IMR-90 (cell line): ENCODE measurements at regions not wholly inside any gene's neighbourhood (a gene's known extent, or its start where the extent isn't known, plus 50 kb on each side); places are given as distances from the start of the nearest gene placed in this dataset.
A peak's percentile ranks its signal among the peaks of the same experiment; 100 is the strongest.

Experiments
- ATAC-seq: fragments of 200-7000 bp; cut with Tn5 transposase; 2 replicates; pipeline ENCODE4 v1.9.1; 2020; ENCODE audit warnings: low read depth, mild to moderate bottlenecking, moderate library complexity
- BruUV-seq: library from RNA; stranded (reverse); fragments of 400-500 nt; replicated peaks from 2 replicates; lab custom pipeline; 2021; lab: Mats Ljungman, UMichigan
- CTCF ChIA-PET: fragments of 300-600 bp; formaldehyde crosslinking; extraction: SDS; loops from one replicate; lab custom pipeline; 2021; ENCODE audit warnings: antibody characterized with exemption; lab: Yijun Ruan, JAX
- POLR2A ChIA-PET: fragments of 300-600 bp; sonication (Branson Sonifier 250); formaldehyde crosslinking; loops from one replicate; lab custom pipeline; 2022; ENCODE audit warnings: antibody characterized with exemption; ENCODE audit not compliant: unreplicated experiment; lab: Charles Lee
- DNase-seq: peaks from one replicate; pipeline ENCODE4 v3.0.0; 2013
- H2AFZ ChIP-seq: replicated peaks from 2 replicates; pipeline ENCODE3; 2013; ENCODE audit warnings: low read length, mild to moderate bottlenecking; ENCODE audit not compliant: poor library complexity
- H2AK5ac ChIP-seq: 2 replicates; pipeline ENCODE4 v1.6.1; 2013; ENCODE audit warnings: low read depth, low read length, inconsistent platforms
- H2AK9ac ChIP-seq: replicated peaks from 2 replicates; pipeline ENCODE3; 2013; ENCODE audit warnings: mild to moderate bottlenecking, low read depth, low read length, moderate library complexity; ENCODE audit not compliant: poor library complexity
- H2BK120ac ChIP-seq: 2 replicates; pipeline ENCODE4 v1.6.1; 2013; ENCODE audit warnings: low read depth, low read length, inconsistent platforms
- H2BK15ac ChIP-seq: 3 replicates; pipeline ENCODE4 v1.6.1; 2013; ENCODE audit warnings: low read depth, low read length, inconsistent platforms
- H2BK20ac ChIP-seq: 2 replicates; pipeline ENCODE4 v1.6.1; 2013; ENCODE audit warnings: low read depth, mild to moderate bottlenecking, inconsistent platforms, low read length, moderate library complexity
- H2BK5ac ChIP-seq: 2 replicates; pipeline ENCODE4 v1.6.1; 2013; ENCODE audit warnings: mild to moderate bottlenecking, low read depth, low read length, inconsistent platforms; ENCODE audit not compliant: poor library complexity, severe bottlenecking
- H3K14ac ChIP-seq: replicated peaks from 2 replicates; pipeline ENCODE4 v1.6.1; 2013; ENCODE audit warnings: low read depth, low read length, inconsistent platforms
- H3K18ac ChIP-seq: 2 replicates; pipeline ENCODE4 v1.6.1; 2013; ENCODE audit warnings: low read depth, low read length, control low read depth
- H3K23ac ChIP-seq: 2 replicates; pipeline ENCODE4 v1.6.1; 2013; ENCODE audit warnings: low read depth, low read length, inconsistent platforms
- H3K27ac ChIP-seq: 2 replicates; pipeline ENCODE4 v1.5.1; 2013; ENCODE audit warnings: mild to moderate bottlenecking, control low read depth, low read length; ENCODE audit not compliant: insufficient read depth
- H3K27me3 ChIP-seq: 2 replicates; pipeline ENCODE4 v1.6.1; 2013; ENCODE audit warnings: low read length; ENCODE audit not compliant: control insufficient read depth, insufficient read depth
- H3K36me3 ChIP-seq: 2 replicates; pipeline ENCODE4 v1.6.1; 2013; ENCODE audit warnings: low read length, mixed read lengths; ENCODE audit not compliant: control insufficient read depth, insufficient read depth
- H3K4ac ChIP-seq: 2 replicates; pipeline ENCODE4 v1.6.1; 2013; ENCODE audit warnings: low read depth, low read length, inconsistent platforms
- H3K4me1 ChIP-seq: 2 replicates; pipeline ENCODE4 v1.6.1; 2013; ENCODE audit warnings: low read length, mixed read lengths; ENCODE audit not compliant: control insufficient read depth, insufficient read depth
- H3K4me2 ChIP-seq: 2 replicates; pipeline ENCODE4 v1.6.1; 2013; ENCODE audit warnings: low read depth, mild to moderate bottlenecking, control low read depth, low read length, moderate library complexity
- H3K4me3 ChIP-seq: 2 replicates; pipeline ENCODE4 v1.5.1; 2013; ENCODE audit warnings: low read depth, mild to moderate bottlenecking, control low read depth, low read length, moderate library complexity; ENCODE audit not compliant: insufficient read depth
- H3K56ac ChIP-seq: 2 replicates; pipeline ENCODE4 v1.6.1; 2013; ENCODE audit warnings: low read length, inconsistent platforms; ENCODE audit not compliant: insufficient read depth; ENCODE audit errors: extremely low read depth
- H3K79me1 ChIP-seq, 2 experiments: 2 replicates each; pipeline ENCODE4 v1.6.1; 2013; ENCODE audit warnings: low read length in 2 of 2, inconsistent platforms in 1 of 2, low read depth in 1 of 2
- H3K9ac ChIP-seq: 2 replicates; pipeline ENCODE4 v1.6.1; 2013; ENCODE audit warnings: low read depth, low read length, control low read depth
- H3K9me1 ChIP-seq: 2 replicates; pipeline ENCODE4 v1.6.1; 2013; ENCODE audit warnings: low read length, inconsistent platforms; ENCODE audit not compliant: insufficient read depth
- H3K9me3 ChIP-seq: 2 replicates; pipeline ENCODE4 v1.6.1; 2013; ENCODE audit warnings: low read length; ENCODE audit not compliant: control insufficient read depth, insufficient read depth
- H4K20me1 ChIP-seq: 2 replicates; pipeline ENCODE4 v1.6.1; 2013; ENCODE audit warnings: low read length, inconsistent platforms; ENCODE audit not compliant: insufficient read depth
- H4K5ac ChIP-seq: 2 replicates; pipeline ENCODE4 v1.6.1; 2013; ENCODE audit warnings: mild to moderate bottlenecking, low read depth, low read length, control low read depth
- H4K8ac ChIP-seq, 2 experiments: 2 replicates each; pipeline ENCODE4 v1.6.1; 2013; ENCODE audit warnings: low read depth in 2 of 2, low read length in 2 of 2, control low read depth in 1 of 2, inconsistent platforms in 1 of 2
- H4K91ac ChIP-seq: 2 replicates; pipeline ENCODE4 v1.6.1; 2013; ENCODE audit warnings: low read depth, low read length, inconsistent platforms; ENCODE audit not compliant: insufficient read depth
- BHLHE40 ChIP-seq: fragments of 150-350 bp; IDR thresholded peaks from 2 replicates; pipeline ENCODE4 v1.6.1; 2016; ENCODE audit warnings: mild to moderate bottlenecking, low read depth, low read length
- CEBPB ChIP-seq: IDR thresholded peaks from 2 replicates; pipeline ENCODE4 v1.6.1; 2012; ENCODE audit warnings: low read depth, low read length, improper control_type of control experiment
- MAFK ChIP-seq: IDR thresholded peaks from 2 replicates; pipeline ENCODE4 v1.6.1; 2012; ENCODE audit warnings: low read depth, low read length, improper control_type of control experiment
- NFE2L2 ChIP-seq: fragments of 150-350 bp; IDR thresholded peaks from 2 replicates; pipeline ENCODE4 v1.6.1; 2016; ENCODE audit warnings: low read depth, mild to moderate bottlenecking, low read length
- WGBS, 2 experiments: methylation state at CpG; one replicate each; pipeline versions ENCODE4 v1.1.5 to v1.1.7; 2013; ENCODE audit warnings: missing lambda C conversion rate in 2 of 2; ENCODE audit not compliant: insufficient read length in 1 of 2; ENCODE audit errors: extremely low coverage in 2 of 2; 5-methylcytosine and 5-hydroxymethylcytosine counted together
- dilution Hi-C: fragments of 300-500 bp; cut with HindIII; formaldehyde crosslinking; loops from one replicate; pipeline ENCODE4 v1.14.3; 2018; ENCODE audit warnings: low sequenced_read_pairs; ENCODE audit not compliant: unreplicated experiment
- in situ Hi-C: fragments of 300-500 bp; cut with MboI; formaldehyde crosslinking; loops from 3 replicates; pipeline ENCODE4 v1.14.3; 2019; ENCODE audit warnings: low sequenced_read_pairs, inconsistent platforms, mixed read lengths
- intact Hi-C: fragments of 100-400 bp; cut with micrococcal nuclease; formaldehyde crosslinking; loops from 2 replicates; pipeline ENCODE4 v1.10.0; 2022

DNA sequence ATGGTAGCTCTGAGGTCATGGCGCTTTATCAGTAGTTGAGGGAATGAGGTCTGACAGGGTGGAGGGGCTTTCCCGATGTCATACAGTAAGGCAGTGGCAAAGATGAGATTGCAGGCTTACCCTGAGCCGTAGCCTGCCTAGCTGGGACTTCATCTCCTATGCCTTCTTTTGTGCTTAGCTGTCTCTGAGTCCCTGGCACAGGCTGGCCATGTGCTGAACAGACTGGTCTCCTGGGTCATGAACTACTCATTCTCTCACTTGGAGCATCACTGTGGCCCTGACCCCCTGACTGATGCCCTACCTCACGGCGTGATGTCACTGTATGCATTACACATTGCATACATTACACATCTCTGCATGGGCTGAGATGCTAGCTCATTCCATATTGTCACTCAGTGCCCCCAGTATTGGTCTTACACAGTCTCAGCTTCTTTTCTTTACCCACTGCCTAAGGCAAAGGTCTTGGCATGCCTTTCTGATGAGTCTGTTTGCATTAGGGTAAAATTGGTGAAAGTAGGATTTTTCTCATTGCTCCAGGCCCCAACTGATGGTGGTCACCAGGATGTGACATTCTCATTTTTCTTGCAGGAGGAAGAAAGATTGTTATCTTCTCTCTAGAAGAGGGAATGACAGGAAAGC, 389.4 kb upstream of the CADM1 start:
- no CpG with 5 or more reads among the region's 5 CpGs for WGBS, 2 experiments
- TF ChIP-seq MAFK (no peak), CEBPB (no peak), NFE2L2 (no peak), BHLHE40 (no peak)

More for the DNA sequence above, 389.4 kb upstream of the CADM1 start:
- Histone ChIP-seq H2BK5ac (no peak overlapping the region), H4K20me1 (no peaks in the 10 kb centered on the region), H2AK5ac (no peak overlapping the region), H3K4me3 (no peak overlapping the region), H3K4me2 (no peak overlapping the region), H3K23ac (no peak overlapping the region), H4K8ac (no peak overlapping the region), H3K36me3 (no peaks in the 10 kb centered on the region), H2BK120ac (no peak overlapping the region), H3K27me3 (peaks cover 3% of the 10 kb centered on the region; the same call in 1 of the 2 replicates), H3K18ac (no peak overlapping the region), H3K27ac (no peak overlapping the region), H3K9me1 (no peaks in the 10 kb centered on the region), H3K9ac (no peak overlapping the region), H3K4me1 (peaks cover 2% of the 10 kb centered on the region; the same call in 1 of the 2 replicates), H3K56ac (no peak overlapping the region), H4K5ac (no peak overlapping the region), H2BK15ac (no peak overlapping the region), H3K79me1 (no peaks in the 10 kb centered on the region), H2AFZ (no peak overlapping the region), H3K14ac (no peak overlapping the region), H2BK20ac (no peak overlapping the region), H4K91ac (no peak overlapping the region), H3K9me3 (no peaks in the 10 kb centered on the region), H3K4ac (no peak overlapping the region), H2AK9ac (no peak overlapping the region)
- intact Hi-C loops (no loop called here), dilution Hi-C loops (no loop called here), in situ Hi-C loops (no loop called here)
- DNase-seq (peak; percentile 10), ATAC-seq (peak; percentile 35)
- no TSS peak for BruUV-seq
- ChIA-PET POLR2A (no interaction called here), CTCF (no interaction called here)
